IMR-90 (cell line): ENCODE measurements at regions not wholly inside any gene's neighbourhood (a gene's known extent, or its start where the extent isn't known, plus 50 kb on each side); places are given as distances from the start of the nearest gene placed in this dataset.

Experiments
- ATAC-seq: fragments of 200-7000 bp; cut with Tn5 transposase; 2 replicates; pipeline ENCODE4 v1.9.1; 2020; ENCODE audit warnings: low read depth, mild to moderate bottlenecking, moderate library complexity
- BruUV-seq: library from RNA; stranded (reverse); fragments of 400-500 nt; replicated peaks from 2 replicates; lab custom pipeline; 2021; lab: Mats Ljungman, UMichigan
- CTCF ChIA-PET: fragments of 300-600 bp; formaldehyde crosslinking; extraction: SDS; loops from one replicate; lab custom pipeline; 2021; ENCODE audit warnings: antibody characterized with exemption; lab: Yijun Ruan, JAX
- POLR2A ChIA-PET: fragments of 300-600 bp; sonication (Branson Sonifier 250); formaldehyde crosslinking; loops from one replicate; lab custom pipeline; 2022; ENCODE audit warnings: antibody characterized with exemption; ENCODE audit not compliant: unreplicated experiment; lab: Charles Lee
- DNase-seq: peaks from one replicate; pipeline ENCODE4 v3.0.0; 2013
- H2AFZ ChIP-seq: replicated peaks from 2 replicates; pipeline ENCODE3; 2013; ENCODE audit warnings: low read length, mild to moderate bottlenecking; ENCODE audit not compliant: poor library complexity
- H2AK5ac ChIP-seq: 2 replicates; pipeline ENCODE4 v1.6.1; 2013; ENCODE audit warnings: low read depth, low read length, inconsistent platforms
- H2AK9ac ChIP-seq: replicated peaks from 2 replicates; pipeline ENCODE3; 2013; ENCODE audit warnings: mild to moderate bottlenecking, low read depth, low read length, moderate library complexity; ENCODE audit not compliant: poor library complexity
- H2BK120ac ChIP-seq: 2 replicates; pipeline ENCODE4 v1.6.1; 2013; ENCODE audit warnings: low read depth, low read length, inconsistent platforms
- H2BK15ac ChIP-seq: 3 replicates; pipeline ENCODE4 v1.6.1; 2013; ENCODE audit warnings: low read depth, low read length, inconsistent platforms
- H2BK20ac ChIP-seq: 2 replicates; pipeline ENCODE4 v1.6.1; 2013; ENCODE audit warnings: low read depth, mild to moderate bottlenecking, inconsistent platforms, low read length, moderate library complexity
- H2BK5ac ChIP-seq: 2 replicates; pipeline ENCODE4 v1.6.1; 2013; ENCODE audit warnings: mild to moderate bottlenecking, low read depth, low read length, inconsistent platforms; ENCODE audit not compliant: poor library complexity, severe bottlenecking
- H3K14ac ChIP-seq: replicated peaks from 2 replicates; pipeline ENCODE4 v1.6.1; 2013; ENCODE audit warnings: low read depth, low read length, inconsistent platforms
- H3K18ac ChIP-seq: 2 replicates; pipeline ENCODE4 v1.6.1; 2013; ENCODE audit warnings: low read depth, low read length, control low read depth
- H3K23ac ChIP-seq: 2 replicates; pipeline ENCODE4 v1.6.1; 2013; ENCODE audit warnings: low read depth, low read length, inconsistent platforms
- H3K27ac ChIP-seq: 2 replicates; pipeline ENCODE4 v1.5.1; 2013; ENCODE audit warnings: mild to moderate bottlenecking, control low read depth, low read length; ENCODE audit not compliant: insufficient read depth
- H3K27me3 ChIP-seq: 2 replicates; pipeline ENCODE4 v1.6.1; 2013; ENCODE audit warnings: low read length; ENCODE audit not compliant: control insufficient read depth, insufficient read depth
- H3K36me3 ChIP-seq: 2 replicates; pipeline ENCODE4 v1.6.1; 2013; ENCODE audit warnings: low read length, mixed read lengths; ENCODE audit not compliant: control insufficient read depth, insufficient read depth
- H3K4ac ChIP-seq: 2 replicates; pipeline ENCODE4 v1.6.1; 2013; ENCODE audit warnings: low read depth, low read length, inconsistent platforms
- H3K4me1 ChIP-seq: 2 replicates; pipeline ENCODE4 v1.6.1; 2013; ENCODE audit warnings: low read length, mixed read lengths; ENCODE audit not compliant: control insufficient read depth, insufficient read depth
- H3K4me2 ChIP-seq: 2 replicates; pipeline ENCODE4 v1.6.1; 2013; ENCODE audit warnings: low read depth, mild to moderate bottlenecking, control low read depth, low read length, moderate library complexity
- H3K4me3 ChIP-seq: 2 replicates; pipeline ENCODE4 v1.5.1; 2013; ENCODE audit warnings: low read depth, mild to moderate bottlenecking, control low read depth, low read length, moderate library complexity; ENCODE audit not compliant: insufficient read depth
- H3K56ac ChIP-seq: 2 replicates; pipeline ENCODE4 v1.6.1; 2013; ENCODE audit warnings: low read length, inconsistent platforms; ENCODE audit not compliant: insufficient read depth; ENCODE audit errors: extremely low read depth
- H3K79me1 ChIP-seq, 2 experiments: 2 replicates each; pipeline ENCODE4 v1.6.1; 2013; ENCODE audit warnings: low read length in 2 of 2, inconsistent platforms in 1 of 2, low read depth in 1 of 2
- H3K9ac ChIP-seq: 2 replicates; pipeline ENCODE4 v1.6.1; 2013; ENCODE audit warnings: low read depth, low read length, control low read depth
- H3K9me1 ChIP-seq: 2 replicates; pipeline ENCODE4 v1.6.1; 2013; ENCODE audit warnings: low read length, inconsistent platforms; ENCODE audit not compliant: insufficient read depth
- H3K9me3 ChIP-seq: 2 replicates; pipeline ENCODE4 v1.6.1; 2013; ENCODE audit warnings: low read length; ENCODE audit not compliant: control insufficient read depth, insufficient read depth
- H4K20me1 ChIP-seq: 2 replicates; pipeline ENCODE4 v1.6.1; 2013; ENCODE audit warnings: low read length, inconsistent platforms; ENCODE audit not compliant: insufficient read depth
- H4K5ac ChIP-seq: 2 replicates; pipeline ENCODE4 v1.6.1; 2013; ENCODE audit warnings: mild to moderate bottlenecking, low read depth, low read length, control low read depth
- H4K8ac ChIP-seq, 2 experiments: 2 replicates each; pipeline ENCODE4 v1.6.1; 2013; ENCODE audit warnings: low read depth in 2 of 2, low read length in 2 of 2, control low read depth in 1 of 2, inconsistent platforms in 1 of 2
- H4K91ac ChIP-seq: 2 replicates; pipeline ENCODE4 v1.6.1; 2013; ENCODE audit warnings: low read depth, low read length, inconsistent platforms; ENCODE audit not compliant: insufficient read depth
- BHLHE40 ChIP-seq: fragments of 150-350 bp; IDR thresholded peaks from 2 replicates; pipeline ENCODE4 v1.6.1; 2016; ENCODE audit warnings: mild to moderate bottlenecking, low read depth, low read length
- MAFK ChIP-seq: IDR thresholded peaks from 2 replicates; pipeline ENCODE4 v1.6.1; 2012; ENCODE audit warnings: low read depth, low read length, improper control_type of control experiment
- NFE2L2 ChIP-seq: fragments of 150-350 bp; IDR thresholded peaks from 2 replicates; pipeline ENCODE4 v1.6.1; 2016; ENCODE audit warnings: low read depth, mild to moderate bottlenecking, low read length
- RFX5 ChIP-seq: IDR thresholded peaks from 2 replicates; pipeline ENCODE4 v1.8.0; 2012; ENCODE audit warnings: low read depth, mild to moderate bottlenecking, low read length, moderate library complexity
- WGBS, 2 experiments: methylation state at CpG; one replicate each; pipeline versions ENCODE4 v1.1.5 to v1.1.7; 2013; ENCODE audit warnings: missing lambda C conversion rate in 2 of 2; ENCODE audit not compliant: insufficient read length in 1 of 2; ENCODE audit errors: extremely low coverage in 2 of 2; 5-methylcytosine and 5-hydroxymethylcytosine counted together
- dilution Hi-C: fragments of 300-500 bp; cut with HindIII; formaldehyde crosslinking; loops from one replicate; pipeline ENCODE4 v1.14.3; 2018; ENCODE audit warnings: low sequenced_read_pairs; ENCODE audit not compliant: unreplicated experiment
- in situ Hi-C: fragments of 300-500 bp; cut with MboI; formaldehyde crosslinking; loops from 3 replicates; pipeline ENCODE4 v1.14.3; 2019; ENCODE audit warnings: low sequenced_read_pairs, inconsistent platforms, mixed read lengths
- intact Hi-C: fragments of 100-400 bp; cut with micrococcal nuclease; formaldehyde crosslinking; loops from 2 replicates; pipeline ENCODE4 v1.10.0; 2022

GRCh38 chr5:142447887-142448286 is 123.1 kb upstream of the SPRY4 start:
- Histone ChIP-seq H3K36me3 (no peaks in the 10 kb centered on the region), H3K27ac (no peak overlapping the region), H2BK120ac (no peak overlapping the region), H2BK20ac (no peak overlapping the region), H3K4me2 (no peak overlapping the region), H4K5ac (no peak overlapping the region), H2BK15ac (no peak overlapping the region; the same call in 2 of the 3 replicates), H3K27me3 (no peaks in the 10 kb centered on the region), H3K4ac (no peak overlapping the region), H2AK9ac (no peak overlapping the region), H4K20me1 (no peaks in the 10 kb centered on the region), H4K91ac (no peak overlapping the region), H3K18ac (no peak overlapping the region), H3K23ac (no peak overlapping the region), H3K56ac (no peak overlapping the region), H2AK5ac (no peak overlapping the region), H4K8ac (no peak overlapping the region), H3K4me1 (peaks cover 16% of the 10 kb centered on the region), H3K4me3 (no peak overlapping the region), H3K9me1 (peaks cover 16% of the 10 kb centered on the region), H2AFZ (no peak overlapping the region), H3K9ac (no peak overlapping the region), H3K14ac (no peak overlapping the region), H2BK5ac (no peak overlapping the region), H3K79me1 (peaks cover 0 to 20% of the 10 kb centered on the region in 2 experiments; a peak in 3 of 4 replicates), H3K9me3 (no peaks in the 10 kb centered on the region)
- ATAC-seq (no peak), DNase-seq (no peak)
- CTCF ChIA-PET = interaction anchor here (1.0 kb wide), 1 partner anchor 135 kb away, joined by 4 read pairs; no protein-coding TSS in a partner anchor
- POLR2A ChIA-PET = no interaction called here
- in situ Hi-C loops (no loop called here), intact Hi-C loops (loop anchor here (2.0 to 10.0 kb wide), 2 partner anchors 97 to 123 kb away; partner anchors contain the start of gene SPRY4), dilution Hi-C loops (no loop called here)
- WGBS, 2 experiments = no CpG with 5 or more reads among the region's 1 CpG
- no peak for TF ChIP-seq MAFK
- TF ChIP-seq NFE2L2 = no peak
- TF ChIP-seq RFX5 = no peak
- no peak for TF ChIP-seq BHLHE40
- no TSS peak for BruUV-seq
